Glutamatergic neuron (in vitro differentiated cells): ENCODE measurements at regions not wholly inside any gene's neighbourhood (a gene's known extent, or its start where the extent isn't known, plus 50 kb on each side); places are given as distances from the start of the nearest gene placed in this dataset.

Experiments
- DNase-seq: peaks from one replicate; pipeline ENCODE4 v3.0.0; 2022
- H3K27ac Mint-ChIP-seq: one replicate; pipeline ENCODE4 v1.8.0; 2020; ENCODE audit warnings: mild to moderate bottlenecking, mixed read lengths, inconsistent platforms; ENCODE audit not compliant: unreplicated experiment
- H3K27me3 Mint-ChIP-seq: one replicate; pipeline ENCODE4 v1.8.0; 2020; ENCODE audit warnings: mild to moderate bottlenecking, moderate library complexity, mixed read lengths, inconsistent platforms; ENCODE audit not compliant: unreplicated experiment
- H3K36me3 Mint-ChIP-seq: one replicate; pipeline ENCODE4 v1.8.0; 2020; ENCODE audit warnings: mild to moderate bottlenecking, mixed read lengths, inconsistent platforms; ENCODE audit not compliant: unreplicated experiment
- H3K4me1 Mint-ChIP-seq: one replicate; pipeline ENCODE4 v1.8.0; 2020; ENCODE audit warnings: mild to moderate bottlenecking, low read depth, mixed read lengths, inconsistent platforms; ENCODE audit not compliant: unreplicated experiment
- H3K4me3 Mint-ChIP-seq: one replicate; pipeline ENCODE4 v1.8.0; 2020; ENCODE audit warnings: mild to moderate bottlenecking, mixed read lengths, inconsistent platforms; ENCODE audit not compliant: unreplicated experiment
- H3K9me3 Mint-ChIP-seq: one replicate; pipeline ENCODE4 v1.8.0; 2020; ENCODE audit warnings: mild to moderate bottlenecking, moderate library complexity, mixed read lengths, inconsistent platforms; ENCODE audit not compliant: unreplicated experiment
- CTCF ChIP-seq: fragments of 200-600 bp; sonication (generic); IDR thresholded peaks from one replicate; pipeline ENCODE4 v1.5.0; 2021; ENCODE audit not compliant: partially characterized antibody, unreplicated experiment

GRCh38 chr13:74335370-74335769 lies 201.2 kb upstream of the KLF12 start:
- Mint-ChIP-seq H3K4me1 (no peaks in the 10 kb centered on the region), H3K27ac (no peak overlapping the region), H3K27me3 (no peaks in the 10 kb centered on the region), H3K36me3 (no peaks in the 10 kb centered on the region), H3K9me3 (no peaks in the 10 kb centered on the region), H3K4me3 (no peak overlapping the region)
- TF ChIP-seq CTCF: no peak
- DNase-seq: no peak

- Mint-ChIP-seq H3K4me1 (no peaks in the 10 kb centered on the region), H3K36me3 (no peaks in the 10 kb centered on the region), H3K27me3 (no peaks in the 10 kb centered on the region), H3K4me3 (no peak overlapping the region), H3K27ac (no peak overlapping the region), H3K9me3 (no peaks in the 10 kb centered on the region)
- no peak for DNase-seq
- no peak for TF ChIP-seq CTCF
Observed at GRCh38 chr13:74329962-74330361, 195.8 kb upstream of the KLF12 start.

- no peak overlapping the region for H3K27ac Mint-ChIP-seq
- H3K9me3 Mint-ChIP-seq: no peaks in the 10 kb centered on the region
- H3K4me1 Mint-ChIP-seq: no peaks in the 10 kb centered on the region
- DNase-seq: no peak
- TF ChIP-seq CTCF: no peak
- H3K27me3 Mint-ChIP-seq: no peaks in the 10 kb centered on the region
- H3K4me3 Mint-ChIP-seq: no peak overlapping the region
- H3K36me3 Mint-ChIP-seq: no peaks in the 10 kb centered on the region
Observed at GRCh38 chr13:74325106-74325505, 190.9 kb upstream of the KLF12 start.

GRCh38 chr13:74324338-74324737 lies 190.1 kb upstream of the KLF12 start:
- H3K27ac Mint-ChIP-seq: no peak overlapping the region
- no peak for TF ChIP-seq CTCF
- H3K4me3 Mint-ChIP-seq: no peak overlapping the region
- H3K9me3 Mint-ChIP-seq: no peaks in the 10 kb centered on the region
- DNase-seq: no peak
- no peaks in the 10 kb centered on the region for H3K27me3 Mint-ChIP-seq
- H3K4me1 Mint-ChIP-seq: no peaks in the 10 kb centered on the region
- no peaks in the 10 kb centered on the region for H3K36me3 Mint-ChIP-seq

GRCh38 chr13:74322562-74322961 lies 188.4 kb upstream of the KLF12 start:
- Mint-ChIP-seq H3K4me3 (no peak overlapping the region), H3K4me1 (no peaks in the 10 kb centered on the region), H3K27me3 (no peaks in the 10 kb centered on the region), H3K27ac (no peak overlapping the region), H3K36me3 (no peaks in the 10 kb centered on the region), H3K9me3 (no peaks in the 10 kb centered on the region)
- DNase-seq: no peak
- no peak for TF ChIP-seq CTCF
